Stimulated activated naive CD8-positive, alpha-beta T cell treated with anti-CD3 and anti-CD28 coated beads, Interleukin-15, amount 100 ng/mL, for 72 hours (primary cell): ENCODE measurements at regions not wholly inside any gene's neighbourhood (a gene's known extent, or its start where the extent isn't known, plus 50 kb on each side); places are given as distances from the start of the nearest gene placed in this dataset.

Source experiments
- ATAC-seq: fragments of 150-1000 bp; cut with Tn5 transposase; 2 replicates; pipeline ENCODE4 v1.10.0; 2021; ENCODE audit warnings: mild to moderate bottlenecking, moderate library complexity
- DNase-seq, 2 donors: peaks; one replicate each; pipeline ENCODE4 v3.0.0; 2021 to 2022
- H3K27ac Mint-ChIP-seq, 2 donors: one replicate each; pipeline ENCODE4 v1.8.0; 2022; ENCODE audit warnings: mild to moderate bottlenecking in 2 of 2, mixed read lengths in 2 of 2, moderate library complexity in 2 of 2
- H3K27me3 Mint-ChIP-seq: one replicate; pipeline ENCODE4 v1.8.0; 2022; ENCODE audit warnings: mixed read lengths
- H3K4me1 Mint-ChIP-seq: one replicate; pipeline ENCODE4 v1.8.0; 2022; ENCODE audit warnings: mild to moderate bottlenecking, mixed read lengths
- H3K4me3 Mint-ChIP-seq, 2 donors: one replicate each; pipeline ENCODE4 v1.8.0; 2022; ENCODE audit warnings: mild to moderate bottlenecking in 2 of 2, mixed read lengths in 2 of 2, moderate library complexity in 1 of 2
- H3K9me3 Mint-ChIP-seq, 2 donors: one replicate each; pipeline ENCODE4 v1.8.0; 2022; ENCODE audit warnings: mixed read lengths in 2 of 2

- DNase-seq (no peak), ATAC-seq (no peak)
- no peak overlapping the region for H3K4me3 Mint-ChIP-seq
- no peaks in the 10 kb centered on the region for H3K27me3 Mint-ChIP-seq
- peaks cover 0 to 5% of the 10 kb centered on the region in 2 donors for H3K9me3 Mint-ChIP-seq
- no peaks in the 10 kb centered on the region for H3K4me1 Mint-ChIP-seq
- no peak overlapping the region for H3K27ac Mint-ChIP-seq
These were observed 430.2 kb downstream of the MEIS1 start for GRCh38 chr2:66865161-66865560.

DNA sequence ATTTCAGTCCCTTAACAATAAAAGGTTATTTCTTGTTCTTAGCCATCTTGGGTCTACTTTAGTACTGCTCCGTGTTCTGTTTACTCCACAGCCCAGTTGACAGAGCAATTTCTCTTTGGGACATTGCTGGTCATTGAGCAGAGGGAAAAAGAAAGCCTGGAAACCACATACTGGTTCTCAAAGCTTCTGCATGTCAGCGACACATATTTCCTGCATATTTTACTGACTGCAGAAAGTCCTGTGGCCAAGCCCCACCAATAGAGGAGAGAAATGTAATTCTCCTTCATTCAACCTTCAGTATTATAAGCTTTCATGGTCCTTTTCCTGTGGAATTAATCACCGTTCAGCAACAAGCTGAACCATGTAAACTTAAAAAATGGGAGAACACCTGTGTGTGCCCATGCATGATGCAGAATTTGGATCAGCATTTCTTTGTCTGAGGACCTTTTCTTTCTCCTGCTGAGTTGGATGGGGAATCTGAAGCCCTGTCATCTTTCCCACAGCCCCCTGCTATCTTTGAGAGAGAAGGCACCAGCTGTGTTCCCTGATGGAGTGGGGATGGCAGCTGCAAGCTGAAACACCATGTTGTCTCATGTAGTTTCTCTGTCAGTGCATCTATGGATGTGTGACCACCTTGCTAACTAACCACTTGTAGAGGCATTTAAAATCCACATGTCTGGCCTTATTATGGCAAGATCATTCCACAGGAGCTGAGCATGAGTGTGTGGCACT lies 431.6 kb downstream of the MEIS1 start:
- DNase-seq (no peak), ATAC-seq (no peak)
- no peak overlapping the region for H3K27ac Mint-ChIP-seq
- no peak overlapping the region for H3K4me3 Mint-ChIP-seq
- H3K27me3 Mint-ChIP-seq, result no peaks in the 10 kb centered on the region
- no peaks in the 10 kb centered on the region for H3K4me1 Mint-ChIP-seq
- peaks cover 0 to 5% of the 10 kb centered on the region in 2 donors for H3K9me3 Mint-ChIP-seq

- no peak overlapping the region for H3K4me3 Mint-ChIP-seq
- ATAC-seq, result no peak
These were observed 432.1 kb downstream of the MEIS1 start for GRCh38 chr2:66867063-66867441.

GRCh38 chr2:66869076-66869475 lies 434.2 kb downstream of the MEIS1 start:
- no peak overlapping the region for H3K27ac Mint-ChIP-seq
- H3K27me3 Mint-ChIP-seq, result no peaks in the 10 kb centered on the region
- no peak for ATAC-seq
- no peak for DNase-seq
- H3K4me3 Mint-ChIP-seq, result no peak overlapping the region
- no peaks in the 10 kb centered on the region for H3K4me1 Mint-ChIP-seq
- H3K9me3 Mint-ChIP-seq, result peaks cover 0 to 5% of the 10 kb centered on the region in 2 donors

More at GRCh38 chr2:66867063-66867441, 432.1 kb downstream of the MEIS1 start:
- Mint-ChIP-seq H3K9me3 (peaks cover 0 to 5% of the 10 kb centered on the region in 2 donors), H3K27ac (no peak overlapping the region), H3K4me1 (no peaks in the 10 kb centered on the region), H3K27me3 (no peaks in the 10 kb centered on the region)
- DNase-seq, result no peak

GRCh38 chr2:66872081-66872985 lies 437.4 kb downstream of the MEIS1 start:
- Mint-ChIP-seq H3K27me3 (no peaks in the 10 kb centered on the region), H3K4me3 (no peak overlapping the region), H3K27ac (no peak overlapping the region), H3K9me3 (peaks cover 0 to 5% of the 10 kb centered on the region in 2 donors), H3K4me1 (no peaks in the 10 kb centered on the region)
- no peak for DNase-seq
- ATAC-seq, result no peak

GRCh38 chr2:66872986-66873754 lies 438.2 kb downstream of the MEIS1 start:
- H3K4me3 Mint-ChIP-seq, result no peak overlapping the region
- H3K27me3 Mint-ChIP-seq, result no peaks in the 10 kb centered on the region
- DNase-seq (no peak), ATAC-seq (no peak)
- H3K27ac Mint-ChIP-seq, result no peak overlapping the region
- H3K4me1 Mint-ChIP-seq, result no peaks in the 10 kb centered on the region
- peaks cover 0 to 4% of the 10 kb centered on the region in 2 donors for H3K9me3 Mint-ChIP-seq

DNA sequence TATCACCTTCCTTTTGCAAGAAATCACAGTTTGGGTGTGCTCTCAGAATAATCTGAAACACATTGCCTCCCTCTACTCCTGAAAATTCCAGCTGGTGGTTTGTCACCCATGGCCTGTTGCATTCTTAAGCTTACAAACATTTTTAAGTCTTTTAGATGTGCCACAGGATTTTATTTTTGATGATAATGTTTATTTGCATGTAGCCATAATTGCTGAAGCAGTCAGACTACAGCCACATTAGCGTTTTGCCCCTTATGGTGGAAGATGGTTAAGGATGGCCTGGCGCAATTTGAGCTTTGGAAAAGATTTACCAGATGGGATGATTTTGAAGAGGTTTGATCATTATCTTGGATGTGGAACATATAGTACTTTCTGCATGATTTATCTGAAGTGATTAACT lies 439.5 kb downstream of the MEIS1 start:
- Mint-ChIP-seq H3K4me1 (no peaks in the 10 kb centered on the region), H3K27me3 (no peaks in the 10 kb centered on the region), H3K4me3 (no peak overlapping the region), H3K9me3 (no peaks in the 10 kb centered on the region), H3K27ac (no peak overlapping the region)
- no peak for ATAC-seq
- no peak for DNase-seq

DNA sequence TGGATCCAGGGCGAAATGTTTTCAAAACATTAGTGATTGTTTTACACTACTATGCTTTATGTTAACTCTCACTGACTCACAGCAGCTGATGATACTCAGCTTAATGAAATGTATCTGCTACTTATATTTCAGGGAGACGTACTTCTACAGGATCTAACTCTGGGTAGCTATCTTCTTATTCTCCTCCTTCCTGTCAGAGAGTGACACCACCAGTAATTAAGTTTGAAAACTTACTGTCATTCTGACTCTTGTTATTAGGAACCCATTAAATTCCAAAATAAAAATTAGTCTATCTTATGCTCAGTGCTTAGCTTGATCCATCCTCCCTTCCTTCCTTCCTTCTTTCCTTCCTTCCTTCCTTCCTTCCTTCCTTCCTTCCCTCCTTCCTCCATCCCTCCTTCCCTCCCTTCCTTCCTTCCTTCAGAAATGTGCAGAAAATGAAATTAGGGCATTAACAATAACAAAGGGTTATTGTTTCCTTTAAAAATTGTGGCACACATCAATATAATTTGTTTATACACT lies 441.1 kb downstream of the MEIS1 start:
- no peak overlapping the region for H3K4me3 Mint-ChIP-seq
- ATAC-seq, result no peak
- H3K9me3 Mint-ChIP-seq, result peaks cover 0 to 3% of the 10 kb centered on the region in 2 donors
- no peak overlapping the region for H3K27ac Mint-ChIP-seq
- DNase-seq, result no peak
- H3K4me1 Mint-ChIP-seq, result no peaks in the 10 kb centered on the region
- no peaks in the 10 kb centered on the region for H3K27me3 Mint-ChIP-seq

DNA sequence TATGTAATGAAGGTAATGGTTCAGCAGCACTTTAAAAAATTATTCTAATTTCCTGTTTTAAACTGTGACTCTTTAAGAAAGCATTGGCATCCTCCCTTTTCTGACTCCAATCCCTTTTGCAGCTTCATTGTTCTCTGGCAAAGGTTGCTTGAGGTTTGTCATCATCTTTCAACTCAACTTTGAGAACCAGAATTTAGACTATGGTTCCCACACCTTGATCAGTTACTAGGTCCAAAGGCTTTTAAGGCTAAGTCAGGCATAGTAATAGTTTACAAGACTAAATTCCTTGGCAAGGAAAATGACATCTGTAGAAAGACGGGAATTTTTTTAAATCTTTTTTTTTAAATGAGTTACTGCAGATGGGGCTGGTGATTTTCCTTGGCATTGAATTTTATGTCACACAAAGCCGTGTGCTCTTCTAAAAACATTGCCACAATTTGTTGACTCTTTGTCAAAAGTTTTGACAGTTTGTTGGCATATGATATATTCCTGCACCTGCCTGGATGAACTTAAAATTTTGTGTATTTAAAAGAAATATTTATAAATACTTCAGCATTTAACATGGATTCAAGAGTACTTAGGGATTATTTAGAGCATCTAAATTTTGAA lies 451.0 kb downstream of the MEIS1 start:
- ATAC-seq (no peak), DNase-seq (no peak)
- H3K27ac Mint-ChIP-seq, result no peak overlapping the region
- H3K4me3 Mint-ChIP-seq, result no peak overlapping the region
- no peaks in the 10 kb centered on the region for H3K4me1 Mint-ChIP-seq
- peaks cover 9 to 15% of the 10 kb centered on the region in 2 donors for H3K9me3 Mint-ChIP-seq
- no peaks in the 10 kb centered on the region for H3K27me3 Mint-ChIP-seq

DNA sequence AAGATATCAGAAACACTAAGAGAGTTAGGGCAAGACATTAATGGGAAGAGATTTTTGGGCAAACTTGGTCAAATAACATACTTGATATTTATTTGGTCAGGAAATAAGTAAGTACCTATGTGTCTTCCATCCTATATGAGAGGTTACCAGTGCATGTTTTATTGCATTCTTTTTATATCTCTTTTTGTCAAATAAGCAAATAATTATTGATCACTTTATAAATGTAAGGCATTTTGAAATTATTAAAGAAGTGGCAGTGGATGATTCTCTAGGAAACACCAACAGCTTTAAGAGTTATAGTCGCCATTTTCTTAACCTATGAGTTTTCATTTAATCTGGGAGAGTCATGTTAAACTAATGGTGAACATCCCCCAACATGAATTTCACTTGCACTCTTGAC lies 453.3 kb downstream of the MEIS1 start:
- Mint-ChIP-seq H3K27ac (no peak overlapping the region), H3K4me3 (no peak overlapping the region), H3K4me1 (no peaks in the 10 kb centered on the region), H3K27me3 (no peaks in the 10 kb centered on the region), H3K9me3 (peaks cover 6 to 10% of the 10 kb centered on the region in 2 donors)
- ATAC-seq (no peak), DNase-seq (no peak)

GRCh38 chr2:66888791-66889631 lies 454.1 kb downstream of the MEIS1 start:
- Mint-ChIP-seq H3K4me3 (no peak overlapping the region), H3K9me3 (peaks cover 6 to 8% of the 10 kb centered on the region in 2 donors), H3K4me1 (no peaks in the 10 kb centered on the region), H3K27ac (no peak overlapping the region), H3K27me3 (no peaks in the 10 kb centered on the region)
- ATAC-seq (no peak), DNase-seq (no peak)

DNA sequence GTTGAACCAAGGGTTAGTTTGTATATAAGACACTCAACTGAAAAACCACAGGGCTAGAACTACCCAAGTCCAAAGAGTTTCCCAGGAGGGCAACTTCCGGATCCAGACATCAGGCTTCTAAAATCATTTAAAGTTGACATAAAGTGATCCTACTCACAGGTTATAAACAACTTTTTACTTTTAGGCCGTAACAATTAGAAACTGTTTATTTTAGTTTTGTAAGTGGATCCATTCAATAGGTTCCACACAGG lies 454.6 kb downstream of the MEIS1 start:
- DNase-seq, result no peak
- ATAC-seq, result no peak
- peaks cover 6 to 8% of the 10 kb centered on the region in 2 donors for H3K9me3 Mint-ChIP-seq
- H3K27ac Mint-ChIP-seq, result no peak overlapping the region
- no peaks in the 10 kb centered on the region for H3K27me3 Mint-ChIP-seq
- no peaks in the 10 kb centered on the region for H3K4me1 Mint-ChIP-seq
- H3K4me3 Mint-ChIP-seq, result no peak overlapping the region

GRCh38 chr2:66890166-66890742 lies 455.3 kb downstream of the MEIS1 start:
- no peak for ATAC-seq
- H3K4me1 Mint-ChIP-seq, result no peaks in the 10 kb centered on the region

GRCh38 chr2:66895206-66895605 lies 460.3 kb downstream of the MEIS1 start:
- H3K4me1 Mint-ChIP-seq, result no peaks in the 10 kb centered on the region

More at GRCh38 chr2:66890166-66890742, 455.3 kb downstream of the MEIS1 start:
- Mint-ChIP-seq H3K27ac (no peak overlapping the region), H3K27me3 (no peaks in the 10 kb centered on the region), H3K9me3 (peaks cover 3% of the 10 kb centered on the region in 2 donors), H3K4me3 (no peak overlapping the region)
- DNase-seq, result no peak

More at GRCh38 chr2:66895206-66895605, 460.3 kb downstream of the MEIS1 start:
- Mint-ChIP-seq H3K4me3 (no peak overlapping the region), H3K27ac (no peak overlapping the region), H3K9me3 (no peaks in the 10 kb centered on the region), H3K27me3 (no peaks in the 10 kb centered on the region)
- DNase-seq (no peak), ATAC-seq (no peak)
